Endothelial cell of hepatic sinusoid (primary cell): ENCODE measurements at regions not wholly inside any gene's neighbourhood (a gene's known extent, or its start where the extent isn't known, plus 50 kb on each side); places are given as distances from the start of the nearest gene placed in this dataset.
"Not testable (repeated sequence)": the region's sequence is repeated elsewhere in the genome, so short reads cannot be mapped to it uniquely, and the experiment has no call there.

Source experiments
- in situ Hi-C: cut with HindIII; loops from 2 replicates; pipeline ENCODE4 v1.10.0; 2017; ENCODE audit warnings: low sequenced_read_pairs

DNA sequence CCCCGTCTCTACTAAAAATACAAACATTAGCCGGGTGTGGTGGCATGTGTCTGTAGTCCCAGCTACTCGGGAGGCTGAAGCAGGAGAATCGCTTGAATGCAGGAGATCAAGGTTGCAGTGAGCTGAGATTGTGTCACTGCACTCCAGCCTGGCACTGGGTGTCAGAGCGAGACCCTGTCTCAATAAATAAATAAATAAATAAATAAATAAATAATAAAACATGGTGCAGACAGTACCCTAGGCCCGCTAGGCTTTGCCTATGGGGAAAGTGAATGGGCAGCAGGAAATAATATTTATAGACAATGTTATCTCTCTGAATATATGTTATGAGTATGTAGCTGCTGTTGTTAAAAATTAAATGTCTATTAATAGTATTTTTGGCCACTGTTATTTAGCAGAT, 130.4 kb downstream of the LARP7 start:
- in situ Hi-C loops = no loop called here

DNA sequence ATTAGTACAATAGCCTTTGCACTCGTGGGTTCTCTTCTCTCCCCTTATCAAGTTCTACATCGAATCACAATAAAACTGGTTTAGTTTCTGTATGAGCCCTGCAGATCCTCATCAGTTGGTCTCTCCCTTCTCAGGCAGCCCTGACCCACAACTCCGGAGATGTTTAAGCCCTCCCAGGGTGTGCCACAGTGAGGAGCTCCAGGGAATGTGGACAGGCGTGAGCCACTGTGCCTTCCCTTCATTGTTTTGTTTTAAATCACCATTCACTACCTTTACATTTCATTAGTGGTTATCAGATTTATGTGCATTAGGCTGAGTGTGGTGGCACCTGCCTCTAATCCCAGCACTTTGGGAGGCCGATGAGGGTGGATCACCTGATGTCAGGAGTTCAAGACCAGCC, 133.2 kb downstream of the LARP7 start:
- in situ Hi-C loops = no loop called here

DNA sequence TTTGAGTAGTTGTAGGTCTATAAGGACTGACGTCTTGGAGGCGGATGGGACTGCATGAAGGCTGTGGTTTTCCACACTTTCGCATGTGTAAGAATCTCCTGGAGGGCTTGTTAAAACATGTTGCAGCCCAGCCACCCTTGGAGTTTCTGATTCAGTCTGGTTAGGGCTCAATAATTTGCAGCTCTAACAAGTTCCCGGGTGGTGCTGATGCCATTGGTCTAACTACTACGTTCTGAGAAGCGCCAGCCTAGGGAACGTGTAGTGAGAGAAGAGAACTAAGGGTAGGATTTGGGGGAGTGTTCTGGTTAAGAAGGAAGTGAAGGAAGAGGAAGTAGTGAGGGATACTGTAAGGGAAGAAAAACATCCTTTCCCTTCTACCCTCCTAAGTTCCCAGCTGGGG, 138.9 kb downstream of the LARP7 start:
- in situ Hi-C loops = no loop called here

DNA sequence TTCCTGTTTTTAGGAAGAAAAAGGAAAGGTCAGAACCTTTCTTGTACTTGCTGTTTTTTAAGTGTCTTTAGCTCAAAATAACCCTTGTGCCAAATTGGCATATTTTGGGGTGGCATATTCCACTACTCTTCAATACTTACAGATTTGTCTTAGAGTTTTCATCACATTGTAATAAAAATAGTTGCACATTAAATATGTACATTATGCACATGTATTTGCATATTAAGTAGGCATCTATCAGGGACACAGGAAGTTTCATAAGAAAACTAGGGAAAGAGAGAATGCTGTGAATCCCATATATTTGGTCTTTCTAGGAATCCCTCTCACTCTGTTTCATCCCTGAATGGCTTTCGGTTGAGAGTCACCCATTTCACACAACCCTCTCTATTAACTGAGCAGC, 139.6 kb downstream of the LARP7 start:
- in situ Hi-C loops = no loop called here

DNA sequence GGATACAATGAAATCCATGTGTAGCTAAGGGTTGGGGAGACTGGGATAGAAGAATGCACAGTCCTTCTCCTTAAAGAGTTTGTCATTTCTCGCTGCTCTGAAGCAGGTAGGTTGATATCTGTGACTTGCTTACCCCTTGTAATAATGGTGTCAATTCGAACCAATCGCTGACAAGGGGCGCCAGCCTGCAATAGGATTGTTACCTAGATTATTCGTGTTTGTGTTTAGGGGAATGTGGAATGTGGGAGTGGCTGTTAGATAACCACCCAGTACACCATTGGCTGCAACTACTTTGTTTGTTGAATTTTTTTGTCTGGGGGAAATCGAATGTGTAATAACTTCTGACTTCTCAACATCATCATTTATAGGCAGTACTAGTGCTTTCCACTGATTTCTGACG, 141.6 kb downstream of the LARP7 start:
- in situ Hi-C loops = no loop called here

DNA sequence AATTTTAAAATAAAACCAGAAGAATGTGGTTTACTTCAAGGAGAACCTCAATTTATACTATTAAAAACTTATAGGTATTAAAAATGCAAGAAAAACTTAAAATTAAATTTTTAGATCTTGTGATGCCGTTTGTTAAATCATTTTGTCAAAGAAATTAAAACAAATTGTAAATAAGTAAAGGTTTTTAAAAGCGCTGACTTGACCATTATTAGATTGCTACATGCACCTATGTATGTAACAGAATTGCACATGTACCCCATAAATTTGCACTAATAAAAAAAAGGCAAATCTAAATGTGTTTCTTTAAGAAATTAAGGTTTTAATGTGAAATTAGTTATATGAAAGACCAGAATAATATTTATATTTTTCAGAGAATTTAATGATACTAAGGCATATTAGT, 156.1 kb downstream of the LARP7 start:
- in situ Hi-C loops = no loop called here

DNA sequence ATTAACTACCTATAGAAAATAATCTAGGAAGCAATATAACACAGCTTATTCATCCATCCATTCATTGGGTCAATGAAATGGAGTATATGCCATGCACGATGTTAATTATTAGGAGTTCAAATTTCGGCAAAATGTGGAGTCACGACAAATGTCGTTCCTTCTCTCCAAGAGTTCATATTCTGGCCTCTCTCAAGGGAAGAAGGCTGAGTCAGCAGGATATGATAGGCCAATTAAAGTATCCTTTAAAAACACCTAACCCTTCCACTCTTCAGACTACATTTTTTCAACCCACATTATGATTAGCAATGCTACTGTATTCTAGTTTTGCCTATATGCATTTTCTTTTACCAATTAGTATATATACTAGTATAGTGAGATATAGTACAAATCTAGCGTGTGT, 163.1 kb downstream of the LARP7 start:
- in situ Hi-C loops = no loop called here

DNA sequence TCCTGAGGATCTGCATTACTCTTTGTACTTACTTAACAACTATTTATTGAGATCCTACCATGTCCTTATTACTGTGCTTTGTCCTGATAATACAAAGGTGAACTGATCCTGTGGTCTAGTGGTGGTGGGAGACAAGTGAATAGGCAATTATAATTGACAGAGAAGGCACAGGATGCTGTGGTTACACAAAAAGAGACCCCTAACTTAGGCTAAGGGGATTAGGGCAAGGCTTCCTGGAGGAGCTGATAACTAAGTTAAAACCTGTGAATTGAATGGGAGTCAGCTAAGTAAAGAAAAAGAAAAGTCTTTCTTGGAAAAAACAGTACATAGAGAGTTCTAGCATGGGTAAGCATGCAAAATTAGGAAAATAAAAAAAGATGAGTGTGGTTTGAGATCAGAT, 164.4 kb downstream of the LARP7 start:
- in situ Hi-C loops = no loop called here

DNA sequence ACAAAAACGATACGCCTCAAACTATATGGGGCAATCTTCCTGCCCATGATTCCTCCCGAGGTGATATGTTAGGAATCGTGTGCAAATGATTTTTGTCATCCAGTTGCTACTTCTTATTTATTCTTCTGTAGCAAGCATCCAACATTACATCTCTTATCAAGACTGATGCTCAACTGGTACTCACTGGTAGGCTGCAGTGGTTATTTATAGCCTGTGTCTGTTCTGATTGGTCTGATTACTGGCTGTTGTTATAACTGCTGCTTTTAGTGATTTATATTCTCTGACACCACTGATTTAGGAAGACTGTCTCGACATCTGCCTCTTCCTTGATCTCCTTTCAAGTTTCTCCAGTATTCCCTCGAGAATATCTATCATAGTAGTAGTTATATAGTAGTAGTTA, 165.8 kb downstream of the LARP7 start:
- in situ Hi-C loops = no loop called here

DNA sequence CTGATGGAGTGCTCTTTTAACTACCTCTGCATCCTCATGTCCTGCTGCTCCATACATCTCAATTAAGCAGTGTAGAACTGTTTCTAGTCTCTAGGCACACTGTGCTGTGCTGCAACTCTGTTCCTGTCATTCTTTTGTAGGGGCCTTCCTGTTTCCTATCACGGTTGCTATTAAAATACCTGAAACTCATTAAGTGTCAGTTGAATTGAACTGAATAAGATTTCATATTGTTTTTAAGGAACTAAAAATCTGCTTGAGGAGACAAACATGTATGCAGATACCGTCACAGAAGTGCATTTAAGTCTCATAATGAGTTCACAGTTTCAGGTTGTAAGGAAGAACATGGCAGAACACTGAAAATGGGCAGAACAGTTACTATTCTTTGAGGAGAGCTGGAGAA, 170.1 kb downstream of the LARP7 start:
- in situ Hi-C loops = no loop called here

DNA sequence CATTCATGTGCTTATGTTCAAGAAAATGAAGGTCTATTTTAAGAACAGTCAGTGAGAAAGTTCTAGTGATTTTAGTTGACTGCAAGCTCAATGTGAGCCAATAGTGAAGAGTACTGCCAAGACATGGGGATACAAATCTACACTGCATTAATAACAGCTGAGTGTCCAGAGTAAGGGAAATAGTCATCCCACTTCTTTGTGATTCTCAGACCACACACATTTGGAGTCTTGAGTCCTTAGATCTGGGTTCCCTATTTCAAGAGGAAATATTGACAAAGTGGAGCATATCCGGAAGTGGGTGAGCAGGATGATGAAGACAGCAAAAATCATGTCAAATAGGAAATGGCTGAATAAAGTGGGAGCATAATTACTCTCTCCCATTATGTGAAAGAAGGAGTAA, 171.1 kb downstream of the LARP7 start:
- in situ Hi-C loops = no loop called here

DNA sequence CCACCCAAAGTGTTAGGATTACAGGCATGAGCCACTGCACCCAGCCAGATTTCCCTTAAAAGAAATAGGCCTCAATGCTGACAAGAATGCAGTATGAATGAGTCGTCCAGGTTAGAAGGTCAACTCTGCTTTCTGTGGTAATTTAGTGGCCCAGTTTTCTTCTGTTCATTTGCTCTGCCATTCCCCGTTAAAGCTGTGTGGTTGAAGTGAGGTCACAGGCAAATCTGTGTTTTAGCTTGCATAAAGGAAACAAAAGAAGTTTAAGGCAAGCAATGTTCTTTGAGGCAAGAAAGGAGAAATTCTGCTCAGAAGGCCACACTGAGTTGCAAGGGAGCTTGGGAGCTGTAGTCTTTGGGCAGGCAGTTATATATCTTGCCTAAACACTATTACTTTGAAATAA, 176.8 kb downstream of the LARP7 start:
- in situ Hi-C loops = no loop called here

DNA sequence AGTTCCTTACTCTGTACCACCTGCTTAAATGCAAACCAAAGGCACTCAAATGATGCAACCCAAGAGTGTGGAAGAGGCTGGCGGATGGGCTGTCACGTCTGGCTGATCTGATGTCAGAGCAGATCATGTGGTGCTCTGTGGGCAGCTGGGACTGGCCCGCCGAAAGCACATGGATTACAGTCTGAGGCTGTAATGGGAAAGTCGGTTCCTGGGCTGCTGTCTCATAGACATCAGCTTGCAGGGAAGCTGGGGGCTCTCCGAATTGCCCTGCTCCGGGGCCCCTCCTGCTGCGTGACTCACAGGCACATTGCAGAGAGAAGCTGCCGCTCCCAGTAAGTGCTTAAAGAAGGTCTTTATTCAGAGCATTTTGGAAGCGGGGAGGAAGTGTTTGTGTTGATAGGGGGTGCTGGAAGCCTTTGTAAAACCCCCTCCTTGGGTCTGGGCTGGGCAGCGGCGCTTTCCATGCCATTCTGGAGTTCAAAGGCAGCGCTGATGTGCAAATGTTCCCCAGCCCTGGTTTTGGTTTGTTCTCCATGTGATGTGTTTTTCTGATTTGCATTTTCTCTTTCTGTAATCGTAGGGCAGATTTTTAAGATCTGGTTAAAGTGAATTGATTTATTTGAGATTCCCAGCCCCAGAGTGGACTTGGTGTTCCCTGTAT, 181.1 kb downstream of the LARP7 start:
- in situ Hi-C loops = no loop called here

DNA sequence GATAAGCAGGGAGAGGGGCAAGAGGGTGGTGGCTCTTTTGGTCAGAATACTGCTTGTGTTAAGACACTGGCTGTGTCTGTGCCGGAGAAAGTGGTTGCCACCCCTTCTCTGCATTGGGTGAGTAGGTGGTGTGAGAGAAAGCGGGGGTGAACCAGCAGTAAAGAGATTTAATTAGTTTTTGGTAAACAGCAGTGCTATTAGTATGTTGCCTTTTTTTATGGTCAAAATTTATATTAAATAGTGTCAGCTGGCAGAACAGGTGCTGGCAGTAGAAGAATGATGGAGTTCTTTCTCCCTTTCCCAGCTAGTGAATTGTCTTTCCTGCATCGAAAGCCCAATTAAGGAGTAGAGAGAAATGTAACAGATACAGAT, 181.6 kb downstream of the LARP7 start:
- in situ Hi-C loops = no loop called here

DNA sequence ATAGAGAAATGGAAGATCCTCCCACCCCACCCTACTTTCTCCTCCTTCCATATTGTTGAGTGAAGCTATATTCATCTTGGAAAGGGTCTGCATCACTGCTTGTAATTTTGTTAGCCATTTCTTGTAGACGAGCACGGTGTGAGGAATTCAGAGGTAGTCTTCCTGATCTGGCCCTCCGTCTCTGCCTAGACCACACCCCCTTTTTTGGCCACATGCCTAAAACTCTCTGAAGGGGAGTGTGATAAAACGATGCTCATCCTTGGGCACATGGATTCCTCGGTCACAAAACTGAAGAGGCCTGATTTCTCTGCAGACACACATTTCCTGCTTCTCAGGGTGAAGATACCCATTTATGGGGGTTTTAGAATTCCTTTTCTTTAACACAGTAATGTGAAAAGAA, 182.8 kb downstream of the LARP7 start:
- in situ Hi-C loops = no loop called here

DNA sequence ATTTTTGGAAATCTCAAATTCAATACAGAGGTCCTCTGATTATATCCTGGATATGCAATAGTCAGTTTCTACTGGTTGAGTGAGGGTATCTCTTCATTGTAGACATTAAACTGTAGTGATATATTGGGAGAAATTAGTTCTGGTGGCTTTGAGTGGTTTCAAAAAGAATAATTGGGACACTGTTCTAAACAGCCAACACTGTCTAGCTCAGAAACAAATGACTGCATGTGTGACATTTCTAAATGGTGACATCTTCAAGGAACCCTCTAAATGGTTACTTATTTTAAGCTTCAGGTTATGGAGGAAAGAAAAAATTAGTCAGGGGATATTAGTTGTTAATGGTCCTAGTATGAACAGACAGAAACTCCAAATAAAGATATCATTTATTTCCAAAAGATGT, 186.2 kb downstream of the LARP7 start:
- in situ Hi-C loops = no loop called here

DNA sequence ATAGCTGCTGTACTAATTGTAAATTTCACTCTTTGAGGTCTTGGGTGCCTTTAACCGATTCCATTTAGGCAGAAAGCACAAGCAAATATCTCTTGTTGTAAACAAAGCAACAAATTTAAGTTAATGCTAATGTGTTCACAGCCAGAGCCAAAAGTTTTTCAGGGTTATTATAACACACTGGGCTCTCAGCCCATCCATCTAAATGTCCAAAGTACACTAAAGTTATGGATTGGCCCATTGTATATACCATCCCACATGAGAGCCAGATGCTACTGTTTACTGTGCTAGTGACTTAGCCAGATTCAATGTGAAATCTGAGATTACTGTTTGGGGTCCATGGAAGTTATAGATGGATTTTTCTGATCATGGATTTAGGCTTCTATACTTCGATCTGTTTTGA, 186.7 kb downstream of the LARP7 start:
- in situ Hi-C loops = no loop called here

DNA sequence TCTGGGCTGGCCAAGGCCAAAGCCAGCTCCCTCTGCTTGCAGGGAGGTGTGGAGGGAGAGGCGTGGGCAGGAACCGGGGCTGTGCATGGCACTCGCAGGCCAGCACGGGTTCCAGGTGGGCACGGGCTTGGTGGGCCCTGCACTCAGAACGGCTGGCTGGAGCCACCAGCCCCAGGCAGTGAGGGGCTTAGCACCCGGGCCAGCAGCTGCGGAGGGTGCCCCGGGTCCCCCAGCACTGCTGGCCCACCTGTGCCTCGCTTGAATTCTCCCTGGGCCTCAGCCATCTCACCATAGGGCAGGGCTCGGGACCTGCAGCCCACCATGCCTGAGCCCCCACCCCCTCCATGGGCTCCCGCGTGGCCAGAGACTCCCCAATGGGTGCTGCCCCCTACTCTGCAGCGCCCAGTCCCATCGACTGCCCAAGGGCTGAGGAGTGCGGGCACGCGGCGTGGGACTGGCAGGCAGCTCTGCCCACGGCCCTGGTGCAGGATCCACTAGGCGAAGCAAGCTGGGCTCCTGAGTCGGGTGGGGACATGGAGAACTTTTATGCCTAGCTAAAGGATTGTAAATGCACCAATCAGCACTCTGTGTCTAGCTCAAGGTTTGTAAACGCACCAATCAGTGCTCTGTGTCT, 193.9 kb downstream of the LARP7 start:
- in situ Hi-C loops = no loop called here

DNA sequence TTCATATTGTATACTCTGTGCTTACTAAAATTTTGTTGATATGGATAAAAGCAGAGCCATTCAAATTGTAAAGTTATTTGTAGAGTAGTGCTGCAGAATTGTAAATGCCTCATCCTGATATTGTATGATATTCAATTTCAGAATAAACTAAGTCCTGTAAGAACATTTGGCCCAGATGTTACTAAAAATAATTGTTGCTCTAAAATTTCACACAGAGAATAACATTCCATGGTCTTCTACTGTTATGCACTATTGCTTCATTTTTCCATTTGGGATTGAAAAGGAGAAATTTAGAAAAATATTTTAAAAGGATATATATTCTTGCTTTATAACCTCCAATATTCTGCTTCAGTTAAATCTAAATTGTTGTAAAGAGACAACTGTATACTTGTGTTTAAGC, 195.6 kb downstream of the LARP7 start:
- in situ Hi-C loops = no loop called here

DNA sequence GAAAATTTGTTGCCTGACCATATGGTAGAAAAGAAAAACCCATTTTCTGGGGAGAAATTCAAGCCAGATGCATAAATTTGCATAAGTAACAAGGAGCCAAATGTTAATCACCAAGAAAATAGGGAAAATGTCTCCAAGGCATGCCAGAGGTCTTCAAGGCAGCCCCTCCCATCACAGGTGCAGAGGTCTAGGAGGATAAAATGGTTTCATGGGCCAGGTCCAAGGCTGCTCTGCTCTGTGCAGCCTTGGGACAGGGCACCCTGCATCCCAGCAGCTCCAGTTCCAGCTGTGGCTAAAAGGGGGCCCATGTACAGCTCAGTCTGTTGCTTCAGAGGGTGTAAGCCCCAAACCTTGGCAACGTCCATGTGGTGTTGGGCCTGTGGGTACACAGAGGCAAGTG, 200.0 kb downstream of the LARP7 start:
- in situ Hi-C loops = no loop called here

DNA sequence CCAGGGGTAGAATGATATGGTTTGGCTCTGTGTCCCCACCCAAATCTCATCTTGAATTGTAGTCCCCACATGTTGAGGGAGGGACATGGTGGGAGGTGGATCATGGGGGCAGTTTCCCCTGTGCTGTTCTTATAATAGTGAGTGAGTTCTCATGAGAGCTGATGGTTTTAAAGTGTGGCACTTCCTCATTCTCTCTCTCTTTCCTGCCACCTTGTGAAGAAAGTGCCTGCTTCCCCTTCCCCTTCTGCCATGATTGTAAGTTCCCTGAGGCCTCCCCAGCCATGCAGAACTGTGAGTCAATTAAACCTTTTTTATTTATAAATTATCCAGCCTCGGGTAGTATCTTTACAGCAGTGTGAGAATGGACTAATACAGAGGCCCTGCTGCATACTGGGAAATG, 201.1 kb downstream of the LARP7 start:
- in situ Hi-C loops = not testable (repeated sequence)

DNA sequence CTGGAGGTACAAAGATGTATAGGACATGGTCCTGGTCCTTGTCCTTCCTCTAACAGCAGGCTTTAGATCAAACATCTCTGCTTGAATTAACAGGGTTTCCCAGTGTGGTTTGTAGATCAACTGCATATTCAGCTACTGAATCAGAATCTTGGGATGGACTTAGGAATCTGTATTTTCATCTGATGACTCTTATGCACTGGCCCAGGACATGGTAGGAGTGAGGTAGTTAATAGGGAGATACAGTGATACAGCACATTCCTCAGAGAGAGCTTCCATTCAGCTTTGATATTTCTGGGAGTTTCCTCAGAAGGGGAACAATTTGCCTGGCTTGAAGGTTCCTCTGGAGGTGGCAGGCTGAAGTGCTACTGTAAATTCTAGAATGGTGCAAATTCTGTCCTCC, 203.1 kb downstream of the LARP7 start:
- in situ Hi-C loops = no loop called here

DNA sequence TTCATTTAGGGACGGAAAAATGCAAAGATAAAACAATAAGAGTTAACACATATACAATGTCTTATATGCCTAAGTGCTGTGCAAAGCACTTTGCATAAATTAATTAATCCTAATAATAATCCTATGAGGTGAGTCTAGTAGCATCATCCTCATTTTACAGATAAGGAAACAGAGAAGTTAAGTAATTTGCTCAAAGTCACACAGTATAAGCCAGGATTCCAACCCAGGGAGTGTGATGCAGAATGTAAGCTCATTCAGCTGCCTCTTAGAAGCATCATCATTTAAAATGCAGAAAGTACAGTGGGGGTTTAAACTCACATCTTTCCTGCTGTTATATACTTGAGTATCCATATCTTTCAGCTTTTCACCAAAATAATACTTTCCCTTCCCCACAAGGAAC, 203.7 kb downstream of the LARP7 start:
- in situ Hi-C loops = no loop called here
